H9 (cell line): ENCODE measurements at regions not wholly inside any gene's neighbourhood (a gene's known extent, or its start where the extent isn't known, plus 50 kb on each side); places are given as distances from the start of the nearest gene placed in this dataset.

Source experiments
- DNase-seq: peaks from one replicate; pipeline ENCODE4 v3.0.0-alpha.2; 2017
- H2AFZ ChIP-seq: one replicate; pipeline ENCODE4 v1.6.1; 2013; ENCODE audit warnings: mild to moderate bottlenecking, low read length, control low read depth, moderate library complexity
- H2AK5ac ChIP-seq: 2 replicates; pipeline ENCODE4 v1.6.1; 2013; ENCODE audit warnings: low read length, control low read depth, mixed read lengths; ENCODE audit not compliant: insufficient read length
- H2BK120ac ChIP-seq: one replicate; pipeline ENCODE4 v1.6.1; 2013; ENCODE audit warnings: low read depth, mild to moderate bottlenecking, low read length, control low read depth, inconsistent platforms; ENCODE audit not compliant: poor library complexity, severe bottlenecking
- H2BK12ac ChIP-seq: 2 replicates; pipeline ENCODE4 v1.6.1; 2013; ENCODE audit warnings: low read length, control low read depth, mixed read lengths, low read depth; ENCODE audit not compliant: insufficient read length
- H2BK15ac ChIP-seq: 2 replicates; pipeline ENCODE4 v1.6.1; 2013; ENCODE audit warnings: low read depth, low read length, control low read depth
- H2BK20ac ChIP-seq: one replicate; pipeline ENCODE4 v1.6.1; 2013; ENCODE audit warnings: low read depth, mild to moderate bottlenecking, low read length, control low read depth, inconsistent platforms; ENCODE audit not compliant: poor library complexity, severe bottlenecking
- H2BK5ac ChIP-seq: 2 replicates; pipeline ENCODE4 v1.6.1; 2013; ENCODE audit warnings: low read length, control low read depth, mixed read lengths; ENCODE audit not compliant: insufficient read length
- H3K14ac ChIP-seq: 2 replicates; pipeline ENCODE4 v1.6.1; 2013; ENCODE audit warnings: low read length, control low read depth; ENCODE audit not compliant: insufficient read depth
- H3K18ac ChIP-seq: 2 replicates; pipeline ENCODE4 v1.6.1; 2013; ENCODE audit warnings: low read depth, mild to moderate bottlenecking, mixed read lengths, low read length, control low read depth; ENCODE audit not compliant: insufficient read length
- H3K23ac ChIP-seq: 2 replicates; pipeline ENCODE4 v1.6.1; 2013; ENCODE audit warnings: low read length, control low read depth, mixed read lengths, low read depth; ENCODE audit not compliant: insufficient read length
- H3K23me2 ChIP-seq: 2 replicates; pipeline ENCODE4 v1.6.1; 2013; ENCODE audit warnings: low read depth, mild to moderate bottlenecking, mixed read lengths, low read length, control low read depth; ENCODE audit not compliant: insufficient read length, poor library complexity, severe bottlenecking
- H3K27ac ChIP-seq: 2 replicates; pipeline ENCODE4 v1.5.1; 2013; ENCODE audit warnings: low read length, control low read depth, mixed read lengths, low read depth; ENCODE audit not compliant: insufficient read length
- H3K27me3 ChIP-seq: 2 replicates; pipeline ENCODE4 v1.6.1; 2013; ENCODE audit warnings: low read length, control low read depth, inconsistent platforms; ENCODE audit not compliant: insufficient read depth
- H3K4ac ChIP-seq: 2 replicates; pipeline ENCODE4 v1.6.1; 2013; ENCODE audit warnings: low read depth, mild to moderate bottlenecking, control low read depth, inconsistent platforms, low read length, moderate library complexity
- H3K4me1 ChIP-seq: 2 replicates; pipeline ENCODE4 v1.6.1; 2013; ENCODE audit warnings: low read length, control low read depth, inconsistent platforms; ENCODE audit not compliant: insufficient read depth
- H3K4me2 ChIP-seq: 2 replicates; pipeline ENCODE4 v1.6.1; 2013; ENCODE audit warnings: low read length, control low read depth, mixed read lengths; ENCODE audit not compliant: insufficient read length, insufficient read depth
- H3K56ac ChIP-seq: 2 replicates; pipeline ENCODE4 v1.6.1; 2013; ENCODE audit warnings: low read depth, mild to moderate bottlenecking, mixed read lengths, low read length, control low read depth; ENCODE audit not compliant: insufficient read length
- H3K79me1 ChIP-seq: 2 replicates; pipeline ENCODE4 v1.6.1; 2013; ENCODE audit warnings: low read depth, mild to moderate bottlenecking, moderate library complexity, low read length, control low read depth, inconsistent platforms; ENCODE audit not compliant: insufficient read depth, poor library complexity, severe bottlenecking
- H3K79me2 ChIP-seq: 2 replicates; pipeline ENCODE4 v1.6.1; 2013; ENCODE audit warnings: low read length, control low read depth, inconsistent platforms; ENCODE audit not compliant: insufficient read depth
- H3K9ac ChIP-seq: 2 replicates; pipeline ENCODE4 v1.6.1; 2013; ENCODE audit warnings: low read length, control low read depth, mixed read lengths; ENCODE audit not compliant: insufficient read length; ENCODE audit errors: extremely low read depth
- H3K9me3 ChIP-seq: one replicate; pipeline ENCODE4 v1.6.1; 2013; ENCODE audit warnings: low read depth, low read length, inconsistent platforms; ENCODE audit not compliant: control insufficient read depth
- H3T11ph ChIP-seq: one replicate; pipeline ENCODE4 v1.6.1; 2013; ENCODE audit warnings: mild to moderate bottlenecking, low read length, control low read depth, inconsistent platforms
- H4K20me1 ChIP-seq: one replicate; pipeline ENCODE4 v1.6.1; 2013; ENCODE audit not compliant: control insufficient read depth, insufficient read length, insufficient read depth
- H4K5ac ChIP-seq: 2 replicates; pipeline ENCODE4 v1.6.1; 2013; ENCODE audit warnings: low read depth, mild to moderate bottlenecking, mixed read lengths, low read length, control low read depth; ENCODE audit not compliant: insufficient read length
- H4K8ac ChIP-seq: replicated peaks from 2 replicates; pipeline ENCODE4 v1.6.1; 2013; ENCODE audit warnings: low read length, control low read depth, mixed read lengths, low read depth; ENCODE audit not compliant: insufficient read length
- H4K91ac ChIP-seq: 2 replicates; pipeline ENCODE4 v1.6.1; 2013; ENCODE audit warnings: low read depth, mild to moderate bottlenecking, moderate library complexity, mixed read lengths, low read length, control low read depth; ENCODE audit not compliant: insufficient read length
- H3K27ac Mint-ChIP-seq, 3 experiments: 2 replicates in 2 of 3; 3 replicates in 1 of 3; pipeline ENCODE4 v1.8.0; 2020 to 2021; ENCODE audit warnings: mixed read lengths in 3 of 3, mild to moderate bottlenecking in 1 of 3, moderate library complexity in 1 of 3
- H3K27me3 Mint-ChIP-seq: 2 replicates; pipeline ENCODE4 v1.8.0; 2021; ENCODE audit warnings: low read depth, mild to moderate bottlenecking, moderate library complexity, mixed read lengths
- H3K36me3 Mint-ChIP-seq, 3 experiments: 2 replicates in 2 of 3; 3 replicates in 1 of 3; pipeline ENCODE4 v1.8.0; 2020 to 2021; ENCODE audit warnings: low read depth in 3 of 3, mixed read lengths in 3 of 3; ENCODE audit not compliant: insufficient read depth in 1 of 3
- H3K4me1 Mint-ChIP-seq, 2 experiments: 2 replicates each; pipeline ENCODE4 v1.8.0; 2020; ENCODE audit warnings: mixed read lengths in 2 of 2
- H3K4me3 Mint-ChIP-seq, 2 experiments: 2 replicates in 1 of 2; 3 replicates in 1 of 2; pipeline ENCODE4 v1.8.0; 2020 to 2021; ENCODE audit warnings: mild to moderate bottlenecking in 2 of 2, mixed read lengths in 2 of 2, moderate library complexity in 1 of 2
- H3K9me3 Mint-ChIP-seq, 2 experiments: 2 replicates in 1 of 2; 3 replicates in 1 of 2; pipeline ENCODE4 v1.8.0; 2020; ENCODE audit warnings: mild to moderate bottlenecking in 2 of 2, mixed read lengths in 2 of 2, moderate library complexity in 1 of 2
- WGBS: extraction: QIAGEN DNeasy Blood & Tissue Kit; methylation state at CpG from one replicate; pipeline ENCODE4 v1.1.7; 2013; ENCODE audit warnings: missing lambda C conversion rate, low lambda C conversion rate, mixed read lengths; ENCODE audit not compliant: insufficient read length; ENCODE audit errors: extremely low coverage; 5-methylcytosine and 5-hydroxymethylcytosine counted together
- TF ChIP-seq, protein P1 (sequence below): fragments of 200-600 bp; sonication (generic); conservative IDR thresholded peaks from 3 replicates; pipeline ENCODE4 v1.8.0; 2021; ENCODE audit warnings: antibody characterized with exemption, mild to moderate bottlenecking

- Histone ChIP-seq H4K91ac (no peak overlapping the region), H3K79me2 (no peaks in the 10 kb centered on the region), H4K5ac (no peak overlapping the region), H3K27ac (no peak overlapping the region), H3K23ac (no peak overlapping the region), H3K4ac (no peak overlapping the region), H3K4me1 (no peaks in the 10 kb centered on the region), H3K18ac (no peak overlapping the region), H3K9me3 (no peaks in the 10 kb centered on the region), H3K14ac (no peak overlapping the region), H2AFZ (no peak overlapping the region), H3K9ac (no peak overlapping the region), H4K8ac (no peak overlapping the region), H2AK5ac (no peak overlapping the region), H3T11ph (no peak overlapping the region), H2BK5ac (no peak overlapping the region), H3K23me2 (no peaks in the 10 kb centered on the region), H2BK15ac (no peak overlapping the region), H2BK20ac (no peak overlapping the region), H2BK12ac (no peak overlapping the region), H3K4me2 (no peak overlapping the region), H2BK120ac (no peak overlapping the region), H3K27me3 (no peaks in the 10 kb centered on the region), H3K79me1 (no peaks in the 10 kb centered on the region), H4K20me1 (no peaks in the 10 kb centered on the region), H3K56ac (no peak overlapping the region)
- H3K4me3 Mint-ChIP-seq, result no peak overlapping the region
- TF ChIP-seq, protein P1, sequence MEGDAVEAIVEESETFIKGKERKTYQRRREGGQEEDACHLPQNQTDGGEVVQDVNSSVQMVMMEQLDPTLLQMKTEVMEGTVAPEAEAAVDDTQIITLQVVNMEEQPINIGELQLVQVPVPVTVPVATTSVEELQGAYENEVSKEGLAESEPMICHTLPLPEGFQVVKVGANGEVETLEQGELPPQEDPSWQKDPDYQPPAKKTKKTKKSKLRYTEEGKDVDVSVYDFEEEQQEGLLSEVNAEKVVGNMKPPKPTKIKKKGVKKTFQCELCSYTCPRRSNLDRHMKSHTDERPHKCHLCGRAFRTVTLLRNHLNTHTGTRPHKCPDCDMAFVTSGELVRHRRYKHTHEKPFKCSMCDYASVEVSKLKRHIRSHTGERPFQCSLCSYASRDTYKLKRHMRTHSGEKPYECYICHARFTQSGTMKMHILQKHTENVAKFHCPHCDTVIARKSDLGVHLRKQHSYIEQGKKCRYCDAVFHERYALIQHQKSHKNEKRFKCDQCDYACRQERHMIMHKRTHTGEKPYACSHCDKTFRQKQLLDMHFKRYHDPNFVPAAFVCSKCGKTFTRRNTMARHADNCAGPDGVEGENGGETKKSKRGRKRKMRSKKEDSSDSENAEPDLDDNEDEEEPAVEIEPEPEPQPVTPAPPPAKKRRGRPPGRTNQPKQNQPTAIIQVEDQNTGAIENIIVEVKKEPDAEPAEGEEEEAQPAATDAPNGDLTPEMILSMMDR, result no peak
- H3K4me1 Mint-ChIP-seq, result no peaks in the 10 kb centered on the region
- H3K36me3 Mint-ChIP-seq, result peaks cover 0 to 1% (median 0%) of the 10 kb centered on the region in 3 experiments; a peak in 1 of 7 replicates
- 0 out of 2 replicates have a peak, but pooled peaks cover 1% of the 10 kb centered on the region for H3K27me3 Mint-ChIP-seq
- WGBS, result no CpG with 5 or more reads among the region's 16 CpGs
- DNase-seq, result no peak
- no peak overlapping the region for H3K27ac Mint-ChIP-seq
- peaks cover 3 to 10% of the 10 kb centered on the region in 2 experiments; a peak in 4 of 5 replicates for H3K9me3 Mint-ChIP-seq
Measured at GRCh38 chr3:26347150-26347549, 275.4 kb upstream of the LRRC3B start.
